PC-3 (cell line): ENCODE measurements at regions not wholly inside any gene's neighbourhood (a gene's known extent, or its start where the extent isn't known, plus 50 kb on each side); places are given as distances from the start of the nearest gene placed in this dataset.

Experiments
- EZH2 ChIP-seq: fragments of 300-600 bp; sonication (generic); IDR thresholded peaks from one replicate; pipeline ENCODE4 v1.6.1; 2017; ENCODE audit warnings: antibody characterized with exemption, mild to moderate bottlenecking, low read length; ENCODE audit not compliant: unreplicated experiment
- EZH2phosphoT487 ChIP-seq: fragments of 300-600 bp; sonication (generic); IDR thresholded peaks from 2 replicates; pipeline ENCODE4 v1.6.1; 2018; ENCODE audit warnings: mild to moderate bottlenecking, antibody characterized with exemption, low read length, borderline replicate concordance
- TF ChIP-seq, protein P1 (sequence below): fragments of 300-600 bp; sonication (generic); conservative IDR thresholded peaks from 2 replicates; pipeline ENCODE4 v1.5.1; 2017; ENCODE audit warnings: antibody characterized with exemption, low read depth, mild to moderate bottlenecking, low read length

DNA sequence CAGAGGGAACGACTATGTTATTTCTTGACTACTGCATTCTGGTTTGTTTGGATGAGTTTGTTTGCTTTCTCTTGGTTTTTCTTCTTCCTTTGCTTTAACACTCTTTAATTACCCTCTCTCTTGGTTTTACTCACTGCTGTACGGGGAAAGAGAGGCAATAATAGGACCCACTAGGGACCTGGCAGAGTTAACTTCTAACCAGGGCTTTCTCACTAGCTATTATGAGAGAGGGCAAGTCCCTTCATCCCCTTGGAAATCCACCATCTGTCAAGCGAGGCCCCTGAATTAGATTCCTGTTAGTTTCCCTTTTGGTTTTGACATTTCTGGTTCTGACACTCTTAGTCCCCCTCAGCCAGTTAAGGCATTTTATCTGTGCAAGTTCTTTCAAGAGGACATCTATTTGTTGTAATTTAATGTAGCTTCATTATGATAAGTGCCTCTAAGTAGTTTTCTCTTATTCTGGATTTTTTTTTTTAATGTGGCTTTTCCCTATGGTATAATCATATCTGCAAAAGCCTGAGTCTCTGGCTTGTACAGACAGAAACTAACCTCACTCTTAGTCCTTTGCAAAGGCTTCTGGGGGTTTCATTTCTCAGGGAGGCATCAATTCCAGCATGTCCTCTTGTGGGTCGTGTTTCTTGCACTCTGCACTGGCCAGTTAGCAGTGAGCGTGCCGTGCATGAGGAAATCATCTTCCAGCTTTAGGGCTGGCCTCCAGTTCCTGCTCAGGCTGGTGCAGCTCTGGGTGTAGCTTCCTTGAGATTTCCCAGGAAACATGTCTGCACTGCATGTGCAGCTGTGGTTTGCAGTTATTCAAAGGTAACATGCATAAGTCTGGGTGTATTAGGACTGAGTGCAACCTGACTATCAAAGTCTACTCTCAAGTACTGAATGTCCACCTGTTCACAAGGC lies 221.3 kb downstream of the STIM2 start:
- TF ChIP-seq, protein P1, sequence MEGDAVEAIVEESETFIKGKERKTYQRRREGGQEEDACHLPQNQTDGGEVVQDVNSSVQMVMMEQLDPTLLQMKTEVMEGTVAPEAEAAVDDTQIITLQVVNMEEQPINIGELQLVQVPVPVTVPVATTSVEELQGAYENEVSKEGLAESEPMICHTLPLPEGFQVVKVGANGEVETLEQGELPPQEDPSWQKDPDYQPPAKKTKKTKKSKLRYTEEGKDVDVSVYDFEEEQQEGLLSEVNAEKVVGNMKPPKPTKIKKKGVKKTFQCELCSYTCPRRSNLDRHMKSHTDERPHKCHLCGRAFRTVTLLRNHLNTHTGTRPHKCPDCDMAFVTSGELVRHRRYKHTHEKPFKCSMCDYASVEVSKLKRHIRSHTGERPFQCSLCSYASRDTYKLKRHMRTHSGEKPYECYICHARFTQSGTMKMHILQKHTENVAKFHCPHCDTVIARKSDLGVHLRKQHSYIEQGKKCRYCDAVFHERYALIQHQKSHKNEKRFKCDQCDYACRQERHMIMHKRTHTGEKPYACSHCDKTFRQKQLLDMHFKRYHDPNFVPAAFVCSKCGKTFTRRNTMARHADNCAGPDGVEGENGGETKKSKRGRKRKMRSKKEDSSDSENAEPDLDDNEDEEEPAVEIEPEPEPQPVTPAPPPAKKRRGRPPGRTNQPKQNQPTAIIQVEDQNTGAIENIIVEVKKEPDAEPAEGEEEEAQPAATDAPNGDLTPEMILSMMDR: no peak
- TF ChIP-seq EZH2phosphoT487: no peak
- TF ChIP-seq EZH2: no peak
